ENCODE measurements at regions not wholly inside any gene's neighbourhood (a gene's known extent, or its start where the extent isn't known, plus 50 kb on each side); places are given as distances from the start of the nearest gene placed in this dataset.

DNA sequence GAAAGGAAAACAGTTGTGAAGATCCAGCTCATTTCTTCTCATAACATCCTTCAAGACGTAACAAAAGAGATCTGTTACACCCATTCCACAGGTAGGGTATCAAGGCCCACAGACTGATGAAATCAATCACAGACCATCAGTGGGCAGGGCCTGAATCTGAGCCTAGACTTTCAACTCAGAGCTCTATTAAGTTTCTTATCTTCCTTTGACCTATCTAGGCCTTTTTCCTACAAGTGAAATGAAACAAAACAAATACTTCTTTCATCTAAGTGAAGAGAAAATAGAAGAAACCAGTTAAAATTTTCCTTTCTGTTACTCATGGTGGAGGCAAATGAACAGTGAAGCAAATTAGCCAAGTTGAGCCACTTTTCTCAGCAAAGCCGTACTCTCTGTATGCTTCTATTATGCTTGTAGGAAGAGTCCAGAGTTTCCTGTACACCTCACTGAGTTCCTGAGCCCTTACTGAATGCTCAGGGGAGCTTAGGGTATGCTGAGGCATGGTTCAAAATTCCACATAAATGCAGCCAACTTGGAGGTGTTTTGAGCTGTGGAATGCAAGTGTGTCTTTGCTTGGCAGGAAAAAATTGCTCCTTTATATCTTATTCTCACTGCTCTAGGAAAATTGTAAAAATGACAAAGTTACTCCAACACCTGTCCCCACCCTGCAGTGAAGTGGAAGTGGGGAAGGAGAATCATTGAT, 91.9 kb downstream of the FEM1C start:
- Histone ChIP-seq H3K4me3 (no peak overlapping the region), H3K4me1 (ENCODE audit: control insufficient read depth, insufficient read depth, low read length) (peaks cover 6% of the 10 kb centered on the region; the same call in 1 of the 2 replicates), H4K20me1 (ENCODE audit: control insufficient read depth, insufficient read depth) (no peaks in the 10 kb centered on the region), H3K4me2 (ENCODE audit: control insufficient read depth, insufficient read depth) (no peak overlapping the region), H3K27ac (ENCODE audit: control insufficient read depth, insufficient read depth) (no peak overlapping the region), H2AFZ (ENCODE audit: control insufficient read depth, low read depth, low read length) (no peak overlapping the region), H3K36me3 (ENCODE audit: control insufficient read depth in 2 of 2, insufficient read depth in 2 of 2, low read length in 1 of 2) (no peaks in the 10 kb centered on the region), H3K79me2 (ENCODE audit: control insufficient read depth, insufficient read depth, low read length) (no peaks in the 10 kb centered on the region), H3K9ac (ENCODE audit: control insufficient read depth, insufficient read depth, low read length) (no peak overlapping the region), H3K27me3 (replicated peaks in 1 of 2; ENCODE audit: control insufficient read depth in 2 of 2, insufficient read depth in 2 of 2, low read length in 1 of 2) (no peaks in the 10 kb centered on the region), H3K9me3 (replicated peaks; ENCODE audit: control insufficient read depth, insufficient read depth, low read length) (no peaks in the 10 kb centered on the region)
- intact Hi-C loops (cut with micrococcal nuclease; ENCODE audit: unreplicated experiment) (no loop called here), in situ Hi-C loops (cut with MboI) (no loop called here)
- 88% methylated on average over 2 of the region's 2 CpGs for WGBS (ENCODE audit: insufficient coverage, insufficient replicate concordance, low lambda C conversion rate, missing lambda C conversion rate)
- POLR2A ChIA-PET = interaction anchor here (0.6 to 1.2 kb wide), 4 partner anchors 17 to 149 kb away, joined by 3 to 6 read pairs (median 4); partner anchors contain the start of gene TICAM2
- ATAC-seq = no peak
- no TSS peak for BruUV-seq (replicated peaks)
- CTCF ChIA-PET = interaction anchor here (1.1 to 1.8 kb wide), 2 partner anchors 8 to 11 kb away, joined by 3 read pairs; no protein-coding TSS in a partner anchor
- DNase-seq (ENCODE audit: low read depth, low spot score) = no peak
- RAD21 ChIA-PET (ENCODE audit: unreplicated experiment) = interaction anchor here (1.0 to 1.1 kb wide), 3 partner anchors 8 to 143 kb away, joined by 3 to 4 read pairs (median 3); no protein-coding TSS in a partner anchor
- FAIRE-seq = no peak
- TF ChIP-seq FOXM1 (IDR thresholded peaks at IDR 0.05; ENCODE audit: low read depth, low read length) (no peak), FOXK2 (IDR thresholded peaks at IDR 0.05) (no peak), ETV6 (conservative IDR thresholded peaks at IDR 0.05 in 1 of 2, IDR thresholded peaks at IDR 0.05 in 1 of 2; ENCODE audit: borderline replicate concordance in 1 of 2, low read depth in 1 of 2) (no peak), SREBF2 (IDR thresholded peaks at IDR 0.05; ENCODE audit: low read length) (no peak), SUZ12 (IDR thresholded peaks at IDR 0.05; ENCODE audit: unreplicated experiment) (no peak), POU2F2 (IDR thresholded peaks at IDR 0.05; ENCODE audit: borderline replicate concordance, low read depth, low read length) (no peak)
- TF ChIP-seq, protein P1, sequence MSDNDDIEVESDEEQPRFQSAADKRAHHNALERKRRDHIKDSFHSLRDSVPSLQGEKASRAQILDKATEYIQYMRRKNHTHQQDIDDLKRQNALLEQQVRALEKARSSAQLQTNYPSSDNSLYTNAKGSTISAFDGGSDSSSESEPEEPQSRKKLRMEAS (IDR thresholded peaks at IDR 0.05; ENCODE audit: low read depth, low read length) = no peak
- TF ChIP-seq, protein P2, sequence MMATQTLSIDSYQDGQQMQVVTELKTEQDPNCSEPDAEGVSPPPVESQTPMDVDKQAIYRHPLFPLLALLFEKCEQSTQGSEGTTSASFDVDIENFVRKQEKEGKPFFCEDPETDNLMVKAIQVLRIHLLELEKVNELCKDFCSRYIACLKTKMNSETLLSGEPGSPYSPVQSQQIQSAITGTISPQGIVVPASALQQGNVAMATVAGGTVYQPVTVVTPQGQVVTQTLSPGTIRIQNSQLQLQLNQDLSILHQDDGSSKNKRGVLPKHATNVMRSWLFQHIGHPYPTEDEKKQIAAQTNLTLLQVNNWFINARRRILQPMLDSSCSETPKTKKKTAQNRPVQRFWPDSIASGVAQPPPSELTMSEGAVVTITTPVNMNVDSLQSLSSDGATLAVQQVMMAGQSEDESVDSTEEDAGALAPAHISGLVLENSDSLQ (IDR thresholded peaks at IDR 0.05) = no peak
- SMC1A ChIA-PET (ENCODE audit: uncharacterized antibody, unreplicated experiment) = interaction anchor here (1.1 to 1.5 kb wide), 7 partner anchors 9 to 120 kb away, joined by 3 to 8 read pairs (median 4); no protein-coding TSS in a partner anchor

Measured in GM12878 (cell line).